HL-60 (cell line): ENCODE measurements at regions not wholly inside any gene's neighbourhood (a gene's known extent, or its start where the extent isn't known, plus 50 kb on each side); places are given as distances from the start of the nearest gene placed in this dataset.

Experiments
- CTCF ChIP-seq: IDR thresholded peaks from one replicate; pipeline ENCODE4 v1.5.1; 2011; ENCODE audit warnings: low read length, control low read depth, inconsistent platforms; ENCODE audit not compliant: insufficient read depth
- REST ChIP-seq: IDR thresholded peaks from 2 replicates; pipeline ENCODE4 v1.6.1; 2012; ENCODE audit warnings: low read depth; ENCODE audit not compliant: insufficient replicate concordance

- TF ChIP-seq CTCF (no peak), REST (no peak)
These were observed 85.3 kb downstream of the LYZL1 start for GRCh38 chr10:29374162-29374561.
